Upper lobe of right lung (tissue), 1 donor: ENCODE measurements at regions not wholly inside any gene's neighbourhood (a gene's known extent, or its start where the extent isn't known, plus 50 kb on each side); places are given as distances from the start of the nearest gene placed in this dataset.

Experiments
- ATAC-seq: fragments of 200-7000 bp; cut with Tn5 transposase; one replicate; pipeline ENCODE4 v1.9.1; 2020; ENCODE audit warnings: mild to moderate bottlenecking, moderate library complexity
- DNase-seq: peaks from one replicate; pipeline ENCODE4 v3.0.0-alpha.2; 2020
- H3K27ac ChIP-seq: fragments of 200-600 bp; one replicate; pipeline ENCODE4 v1.8.0; 2022
- H3K27me3 ChIP-seq: fragments of 200-600 bp; one replicate; pipeline ENCODE4 v1.8.0; 2022; ENCODE audit warnings: mild to moderate bottlenecking
- H3K36me3 ChIP-seq: fragments of 200-600 bp; one replicate; pipeline ENCODE4 v1.8.0; 2022
- H3K4me1 ChIP-seq: fragments of 200-600 bp; one replicate; pipeline ENCODE4 v1.8.0; 2022
- H3K4me3 ChIP-seq: fragments of 200-600 bp; one replicate; pipeline ENCODE4 v1.8.0; 2022; ENCODE audit warnings: mild to moderate bottlenecking
- H3K9me3 ChIP-seq: fragments of 200-600 bp; one replicate; pipeline ENCODE4 v1.8.0; 2022
- CTCF ChIP-seq: fragments of 200-600 bp; IDR thresholded peaks from one replicate; pipeline ENCODE4 v1.8.0; 2022; ENCODE audit warnings: antibody characterized with exemption
- intact Hi-C: fragments of 100-400 bp; cut with DNase I; formaldehyde crosslinking; loops from one replicate; pipeline ENCODE4 v1.11.0; 2022
- donor health status: DM: no; HTN: yes; CAD: no; lungs with severe emphysema.

GRCh38 chr7:82595176-82595575 lies 151.6 kb upstream of the CACNA2D1 start:
- DNase-seq (no peak), ATAC-seq (no peak)
- intact Hi-C loops = no loop called here
- Histone ChIP-seq H3K4me1 (no peaks in the 10 kb centered on the region), H3K36me3 (no peaks in the 10 kb centered on the region), H3K27me3 (no peaks in the 10 kb centered on the region), H3K4me3 (no peak overlapping the region), H3K9me3 (no peaks in the 10 kb centered on the region), H3K27ac (no peak overlapping the region)
- TF ChIP-seq CTCF = no peak

- TF ChIP-seq CTCF = no peak
- Histone ChIP-seq H3K27ac (no peak overlapping the region), H3K4me1 (no peaks in the 10 kb centered on the region), H3K4me3 (no peak overlapping the region), H3K9me3 (no peaks in the 10 kb centered on the region), H3K36me3 (no peaks in the 10 kb centered on the region), H3K27me3 (no peaks in the 10 kb centered on the region)
- no peak for DNase-seq
- intact Hi-C loops = no loop called here
- ATAC-seq = no peak
Observed at GRCh38 chr7:82594665-82595064, 151.1 kb upstream of the CACNA2D1 start.

- no peak for TF ChIP-seq CTCF
- H3K27ac ChIP-seq = no peak overlapping the region
- H3K4me3 ChIP-seq = no peak overlapping the region
- intact Hi-C loops = no loop called here
- DNase-seq (no peak), ATAC-seq (no peak)
- no peaks in the 10 kb centered on the region for H3K36me3 ChIP-seq
- H3K4me1 ChIP-seq = no peaks in the 10 kb centered on the region
- no peaks in the 10 kb centered on the region for H3K9me3 ChIP-seq
- H3K27me3 ChIP-seq = no peaks in the 10 kb centered on the region
Observed at GRCh38 chr7:82593780-82594179, 150.2 kb upstream of the CACNA2D1 start.

GRCh38 chr7:82592416-82592815 lies 148.8 kb upstream of the CACNA2D1 start:
- no peak for TF ChIP-seq CTCF
- no peak overlapping the region for H3K4me3 ChIP-seq
- H3K36me3 ChIP-seq = no peaks in the 10 kb centered on the region
- H3K27me3 ChIP-seq = no peaks in the 10 kb centered on the region
- ATAC-seq (no peak), DNase-seq (no peak)
- H3K27ac ChIP-seq = no peak overlapping the region
- H3K9me3 ChIP-seq = no peaks in the 10 kb centered on the region
- intact Hi-C loops = no loop called here
- H3K4me1 ChIP-seq = no peaks in the 10 kb centered on the region

- H3K9me3 ChIP-seq = no peaks in the 10 kb centered on the region
- H3K36me3 ChIP-seq = no peaks in the 10 kb centered on the region
- ATAC-seq (no peak), DNase-seq (no peak)
- H3K4me3 ChIP-seq = no peak overlapping the region
- no peak overlapping the region for H3K27ac ChIP-seq
- H3K27me3 ChIP-seq = no peaks in the 10 kb centered on the region
- TF ChIP-seq CTCF = no peak
- H3K4me1 ChIP-seq = no peaks in the 10 kb centered on the region
- intact Hi-C loops = no loop called here
Observed at GRCh38 chr7:82579047-82579446, 135.5 kb upstream of the CACNA2D1 start.

- ATAC-seq = no peak
- no peak for DNase-seq
- no peaks in the 10 kb centered on the region for H3K36me3 ChIP-seq
- intact Hi-C loops = no loop called here
- no peak overlapping the region for H3K4me3 ChIP-seq
- no peaks in the 10 kb centered on the region for H3K9me3 ChIP-seq
- H3K27me3 ChIP-seq = no peaks in the 10 kb centered on the region
- H3K27ac ChIP-seq = no peak overlapping the region
- no peak for TF ChIP-seq CTCF
- no peaks in the 10 kb centered on the region for H3K4me1 ChIP-seq
Observed at GRCh38 chr7:82578430-82578829, 134.9 kb upstream of the CACNA2D1 start.
